Forelimb muscle (tissue), 1 donor: ENCODE measurements at regions not wholly inside any gene's neighbourhood (a gene's known extent, or its start where the extent isn't known, plus 50 kb on each side); places are given as distances from the start of the nearest gene placed in this dataset.

Source experiments
- DNase-seq: peaks from one replicate; pipeline ENCODE4 v3.0.0-alpha.2; 2013; ENCODE audit warnings: low read depth

- DNase-seq: no peak
Measured at GRCh38 chr15:77713281-77713680, 80.6 kb upstream of the LINGO1 start.

GRCh38 chr15:77712438-77712837 is 79.7 kb upstream of the LINGO1 start:
- DNase-seq: no peak

GRCh38 chr15:77710637-77711036 is 77.9 kb upstream of the LINGO1 start:
- no peak for DNase-seq

- no peak for DNase-seq
Measured at GRCh38 chr15:77710206-77710605, 77.5 kb upstream of the LINGO1 start.

GRCh38 chr15:77709135-77709886 is 76.6 kb upstream of the LINGO1 start:
- DNase-seq: no peak

- no peak for DNase-seq
Measured at GRCh38 chr15:77706482-77707244, 74.0 kb upstream of the LINGO1 start.

- DNase-seq: peak; percentile 1
Measured at GRCh38 chr15:77702211-77702957, 69.7 kb upstream of the LINGO1 start.

GRCh38 chr15:77698481-77698880 is 65.8 kb upstream of the LINGO1 start:
- no peak for DNase-seq

- no peak for DNase-seq
Measured at GRCh38 chr15:77697893-77698292, 65.2 kb upstream of the LINGO1 start.

- DNase-seq: no peak
Measured at GRCh38 chr15:77696871-77697270, 64.2 kb upstream of the LINGO1 start.

GRCh38 chr15:77695961-77696582 is 63.4 kb upstream of the LINGO1 start:
- no peak for DNase-seq

GRCh38 chr15:77695548-77695947 is 62.8 kb upstream of the LINGO1 start:
- no peak for DNase-seq

- no peak for DNase-seq
Measured at GRCh38 chr15:77693576-77693975, 60.9 kb upstream of the LINGO1 start.

- DNase-seq: no peak
Measured at GRCh38 chr15:77692614-77693013, 59.9 kb upstream of the LINGO1 start.

- DNase-seq: no peak
Measured at GRCh38 chr15:77691607-77692006, 58.9 kb upstream of the LINGO1 start.

- no peak for DNase-seq
Measured at GRCh38 chr15:77689821-77690220, 57.1 kb upstream of the LINGO1 start.

- no peak for DNase-seq
Measured at GRCh38 chr15:77688693-77689092, 56.0 kb upstream of the LINGO1 start.

- no peak for DNase-seq
Measured at GRCh38 chr15:77688266-77688665, 55.6 kb upstream of the LINGO1 start.

GRCh38 chr15:77685082-77685815 is 52.5 kb upstream of the LINGO1 start:
- DNase-seq: no peak

- no peak for DNase-seq
Measured at GRCh38 chr15:77684341-77685081, 51.8 kb upstream of the LINGO1 start.

- no peak for DNase-seq
Measured at GRCh38 chr15:77682564-77682963, 49.9 kb upstream of the LINGO1 start.
